Fibroblast of the aortic adventitia (primary cell): ENCODE measurements at regions not wholly inside any gene's neighbourhood (a gene's known extent, or its start where the extent isn't known, plus 50 kb on each side); places are given as distances from the start of the nearest gene placed in this dataset.
"Not testable (repeated sequence)": the region's sequence is repeated elsewhere in the genome, so short reads cannot be mapped to it uniquely, and the experiment has no call there.

Source experiments
- DNase-seq: peaks from one replicate; pipeline ENCODE4 v3.0.0-alpha.2; 2010; ENCODE audit warnings: low read depth
- H3K4me3 ChIP-seq: 2 replicates; pipeline ENCODE4 v1.5.1; 2011; ENCODE audit warnings: low read depth, mild to moderate bottlenecking, control low read depth, low read length, moderate library complexity
- CTCF ChIP-seq: IDR thresholded peaks from 2 replicates; pipeline ENCODE4 v1.5.1; 2011; ENCODE audit warnings: mild to moderate bottlenecking, low read length, control low read depth, inconsistent platforms; ENCODE audit not compliant: insufficient read depth

GRCh38 chr3:90145094-90145860, 1037.9 kb downstream of the EPHA3 start:
- H3K4me3 ChIP-seq = no peak overlapping the region
- DNase-seq = no peak
- no peak for TF ChIP-seq CTCF

GRCh38 chr3:90180096-90180495, 1072.7 kb downstream of the EPHA3 start:
- TF ChIP-seq CTCF = no peak
- DNase-seq = no peak

GRCh38 chr3:90180543-90180942, 1073.1 kb downstream of the EPHA3 start:
- no peak for TF ChIP-seq CTCF
- H3K4me3 ChIP-seq = no peak overlapping the region
- no peak for DNase-seq

More at GRCh38 chr3:90180096-90180495, 1072.7 kb downstream of the EPHA3 start:
- H3K4me3 ChIP-seq = no peak overlapping the region

GRCh38 chr3:90182291-90182976, 1075.0 kb downstream of the EPHA3 start:
- DNase-seq = peak; percentile 44
- peak overlapping the region; percentile 55 for H3K4me3 ChIP-seq
- peak; percentile 25 for TF ChIP-seq CTCF

GRCh38 chr3:90184861-90185260, 1077.4 kb downstream of the EPHA3 start:
- no peak for TF ChIP-seq CTCF
- no peak overlapping the region for H3K4me3 ChIP-seq
- peak; percentile 8 for DNase-seq

- H3K4me3 ChIP-seq, DNase-seq: not testable (repeated sequence)
Observed at GRCh38 chr3:90197383-90197782, 1090.0 kb downstream of the EPHA3 start.

GRCh38 chr3:90202931-90203330, 1095.5 kb downstream of the EPHA3 start:
- H3K4me3 ChIP-seq, DNase-seq: not testable (repeated sequence)

GRCh38 chr3:90206482-90206881, 1099.1 kb downstream of the EPHA3 start:
- DNase-seq, H3K4me3 ChIP-seq: not testable (repeated sequence)

GRCh38 chr3:90207353-90208097, 1100.1 kb downstream of the EPHA3 start:
- DNase-seq = peak; percentile 4

More at GRCh38 chr3:90207353-90208097, 1100.1 kb downstream of the EPHA3 start:
- not testable (repeated sequence) for H3K4me3 ChIP-seq
